ENCODE measurements at regions not wholly inside any gene's neighbourhood (a gene's known extent, or its start where the extent isn't known, plus 50 kb on each side); places are given as distances from the start of the nearest gene placed in this dataset.

DNA sequence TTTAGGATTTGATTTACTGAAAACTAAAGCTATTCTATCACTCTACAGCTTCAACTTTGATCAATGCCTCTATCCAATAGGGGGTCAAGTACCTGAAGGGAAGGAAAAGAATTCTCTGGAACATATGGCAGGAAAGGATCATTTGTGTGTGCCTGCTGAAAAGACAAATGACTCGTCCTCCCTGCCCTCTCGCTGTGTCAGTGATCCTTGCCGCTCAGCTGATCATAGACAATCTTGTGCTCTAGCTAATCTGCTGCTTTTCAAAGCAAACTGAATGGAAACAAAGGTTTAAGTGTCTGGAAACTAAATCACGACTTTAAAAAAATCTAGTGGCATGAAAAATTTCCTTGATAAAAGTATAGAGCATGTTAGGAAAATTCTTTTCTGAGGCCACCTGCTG is 75.6 kb upstream of the CPO start (continued):
- TF ChIP-seq CHD7 (IDR thresholded peaks at IDR 0.05; ENCODE audit: insufficient replicate concordance, low read length) (no peak), CREB1 (IDR thresholded peaks at IDR 0.05) (no peak)
